ENCODE measurements at regions not wholly inside any gene's neighbourhood (a gene's known extent, or its start where the extent isn't known, plus 50 kb on each side); places are given as distances from the start of the nearest gene placed in this dataset.

DNA sequence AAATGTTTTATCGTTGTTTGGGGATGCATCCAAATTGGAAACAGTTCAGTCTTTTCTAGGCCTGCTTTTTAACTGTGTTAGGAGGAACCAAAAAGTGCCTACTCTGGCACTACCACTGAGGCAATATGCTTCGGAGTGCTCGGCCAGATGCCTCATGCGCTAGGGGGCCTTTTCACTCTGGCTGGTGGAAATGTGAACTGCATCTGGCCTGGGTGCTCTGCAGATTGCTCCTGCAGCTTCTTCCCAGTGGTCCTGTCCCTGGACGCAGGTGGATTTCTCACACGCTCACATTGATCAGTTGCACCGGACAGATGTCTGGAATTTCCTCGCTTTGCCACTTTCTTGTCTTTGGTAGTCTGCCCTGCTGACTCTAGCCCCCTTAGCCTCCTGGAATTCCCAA is 330.2 kb upstream of the FMN2 start:
- Histone ChIP-seq H3K4me1 (ENCODE audit: control insufficient read depth, insufficient read depth, low read length) (no peaks in the 10 kb centered on the region), H3K27me3 (replicated peaks; ENCODE audit: control insufficient read depth, insufficient read depth, low read length) (peaks cover 7% of the 10 kb centered on the region), H3K4me3 (ENCODE audit: low read length) (no peak overlapping the region), H3K36me3 (ENCODE audit: control insufficient read depth, insufficient read depth, low read length, severe bottlenecking) (no peaks in the 10 kb centered on the region), H3K9me3 (ENCODE audit: control insufficient read depth, low read length) (no peaks in the 10 kb centered on the region), H3K9ac (ENCODE audit: low read length) (no peak overlapping the region)
- no peak for DNase-seq (ENCODE audit: low read depth)

DNA sequence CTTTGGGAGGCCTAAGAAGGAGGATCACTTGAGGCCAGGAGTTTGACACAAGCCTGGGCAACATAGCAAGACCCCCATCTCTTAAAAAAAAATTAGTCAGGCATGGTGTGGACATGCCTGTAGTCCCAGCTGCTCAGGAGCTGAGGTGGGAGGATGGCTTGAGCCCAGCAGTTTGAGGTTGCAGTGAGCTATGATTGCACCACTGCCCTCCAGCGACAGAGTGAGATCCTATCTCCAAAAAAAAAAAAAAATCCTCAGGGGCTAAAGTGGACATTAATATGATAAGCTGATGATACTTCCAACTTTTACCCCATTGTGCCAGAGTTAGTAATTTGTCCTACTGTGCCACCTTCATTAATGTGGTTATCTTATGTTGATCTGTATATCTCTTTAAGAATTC is 327.8 kb upstream of the FMN2 start:
- Histone ChIP-seq H3K4me3 (ENCODE audit: low read length) (no peak overlapping the region), H3K36me3 (ENCODE audit: control insufficient read depth, insufficient read depth, low read length, severe bottlenecking) (no peaks in the 10 kb centered on the region), H3K4me1 (ENCODE audit: control insufficient read depth, insufficient read depth, low read length) (no peaks in the 10 kb centered on the region), H3K27me3 (replicated peaks; ENCODE audit: control insufficient read depth, insufficient read depth, low read length) (peaks cover 7% of the 10 kb centered on the region), H3K9ac (ENCODE audit: low read length) (no peak overlapping the region), H3K9me3 (ENCODE audit: control insufficient read depth, low read length) (no peaks in the 10 kb centered on the region)
- DNase-seq (ENCODE audit: low read depth) = no peak

DNA sequence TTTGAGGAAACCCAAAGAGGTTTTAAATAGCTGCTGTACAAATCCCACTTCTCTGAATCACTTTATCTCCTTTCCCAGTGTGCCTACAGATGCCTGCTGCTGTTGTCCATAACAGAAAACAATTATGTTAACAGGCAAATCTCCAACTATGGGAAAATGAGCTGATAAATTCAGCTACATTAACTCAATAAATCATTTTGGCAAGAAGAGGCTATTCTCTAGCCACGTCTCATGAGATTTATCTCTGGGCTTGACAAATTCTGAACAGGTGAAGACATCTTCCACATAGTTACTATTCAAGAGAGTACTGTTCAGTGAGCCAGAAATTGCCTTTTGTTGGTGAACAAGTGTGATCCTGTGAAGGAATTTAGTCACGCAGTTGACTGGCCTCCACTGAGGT is 327.1 kb upstream of the FMN2 start:
- DNase-seq (ENCODE audit: low read depth) = no peak
- Histone ChIP-seq H3K36me3 (ENCODE audit: control insufficient read depth, insufficient read depth, low read length, severe bottlenecking) (no peaks in the 10 kb centered on the region), H3K4me1 (ENCODE audit: control insufficient read depth, insufficient read depth, low read length) (no peaks in the 10 kb centered on the region), H3K9ac (ENCODE audit: low read length) (no peak overlapping the region), H3K27me3 (replicated peaks; ENCODE audit: control insufficient read depth, insufficient read depth, low read length) (peaks cover 7% of the 10 kb centered on the region), H3K9me3 (ENCODE audit: control insufficient read depth, low read length) (no peaks in the 10 kb centered on the region), H3K4me3 (ENCODE audit: low read length) (no peak overlapping the region)

DNA sequence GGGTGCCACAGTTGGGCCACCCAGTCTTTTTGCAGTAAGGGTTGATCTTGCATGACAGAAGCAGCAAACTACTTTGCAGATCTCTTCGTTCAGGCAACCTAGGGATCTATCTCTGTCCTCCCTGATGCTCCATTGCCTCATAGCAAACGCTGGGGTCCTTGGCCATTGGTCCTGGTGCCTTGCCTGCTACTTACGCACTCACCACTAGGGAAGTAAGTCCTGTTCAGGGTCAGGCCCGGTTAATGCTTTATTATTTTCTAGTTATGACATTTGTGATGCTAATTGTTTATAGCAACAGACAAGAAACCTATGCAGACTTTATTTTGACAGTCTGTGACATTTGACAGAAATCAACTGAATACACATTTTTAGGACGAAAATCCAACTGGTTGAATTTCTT is 326.5 kb upstream of the FMN2 start:
- Histone ChIP-seq H3K36me3 (ENCODE audit: control insufficient read depth, insufficient read depth, low read length, severe bottlenecking) (no peaks in the 10 kb centered on the region), H3K4me1 (ENCODE audit: control insufficient read depth, insufficient read depth, low read length) (no peaks in the 10 kb centered on the region), H3K9me3 (ENCODE audit: control insufficient read depth, low read length) (no peaks in the 10 kb centered on the region), H3K27me3 (replicated peaks; ENCODE audit: control insufficient read depth, insufficient read depth, low read length) (peaks cover 7% of the 10 kb centered on the region), H3K4me3 (ENCODE audit: low read length) (no peak overlapping the region), H3K9ac (ENCODE audit: low read length) (no peak overlapping the region)
- DNase-seq (ENCODE audit: low read depth) = no peak

DNA sequence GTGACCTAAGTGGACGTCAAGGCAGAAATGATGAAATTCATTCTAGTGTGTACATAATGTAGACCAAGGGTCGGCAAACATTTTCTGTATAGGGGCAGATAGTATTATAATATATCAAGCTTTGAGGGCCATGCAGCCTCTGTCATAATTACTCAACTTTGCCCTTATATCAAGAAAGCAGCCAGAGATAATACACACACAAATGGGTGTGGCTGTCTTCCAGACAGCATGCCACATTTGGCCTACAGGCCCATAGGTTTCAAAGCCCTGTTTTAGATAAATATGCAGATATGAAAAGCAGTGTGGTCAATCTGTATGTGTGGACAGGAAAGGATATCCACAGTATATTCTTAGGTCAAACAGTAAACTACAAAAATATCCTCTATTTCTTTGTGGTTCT is 320.1 kb upstream of the FMN2 start:
- H3K36me3 ChIP-seq (ENCODE audit: control insufficient read depth, insufficient read depth, low read length, severe bottlenecking) = no peaks in the 10 kb centered on the region

DNA sequence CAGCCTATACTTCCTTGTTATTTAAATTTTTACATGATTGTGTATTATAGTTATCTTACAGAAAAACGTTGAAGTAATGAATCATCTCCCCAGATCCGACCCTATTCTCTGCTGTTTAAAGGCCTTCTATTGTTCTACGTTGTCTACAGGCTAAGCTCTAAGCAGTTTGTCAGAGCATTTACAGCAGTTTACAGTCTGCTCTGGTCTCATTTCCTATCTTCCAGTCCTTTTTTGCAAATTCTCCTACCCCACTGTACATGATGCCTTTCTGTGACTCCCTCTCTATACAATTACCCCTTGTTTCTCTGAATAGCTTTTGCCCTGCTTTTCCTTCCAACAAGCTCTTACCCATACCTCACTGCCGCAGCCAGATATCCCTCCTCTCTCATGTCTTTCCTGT is 319.2 kb upstream of the FMN2 start:
- no peak overlapping the region for H3K9ac ChIP-seq (ENCODE audit: low read length)
- no peaks in the 10 kb centered on the region for H3K4me1 ChIP-seq (ENCODE audit: control insufficient read depth, insufficient read depth, low read length)
- no peak for DNase-seq (ENCODE audit: low read depth)
- H3K36me3 ChIP-seq (ENCODE audit: control insufficient read depth, insufficient read depth, low read length, severe bottlenecking) = no peaks in the 10 kb centered on the region
- H3K9me3 ChIP-seq (ENCODE audit: control insufficient read depth, low read length) = no peaks in the 10 kb centered on the region
- H3K27me3 ChIP-seq (replicated peaks; ENCODE audit: control insufficient read depth, insufficient read depth, low read length) = no peaks in the 10 kb centered on the region
- no peak overlapping the region for H3K4me3 ChIP-seq (ENCODE audit: low read length)

More for the DNA sequence above, 320.1 kb upstream of the FMN2 start:
- Histone ChIP-seq H3K27me3 (replicated peaks; ENCODE audit: control insufficient read depth, insufficient read depth, low read length) (no peaks in the 10 kb centered on the region), H3K4me1 (ENCODE audit: control insufficient read depth, insufficient read depth, low read length) (no peaks in the 10 kb centered on the region), H3K9ac (ENCODE audit: low read length) (no peak overlapping the region), H3K4me3 (ENCODE audit: low read length) (no peak overlapping the region), H3K9me3 (ENCODE audit: control insufficient read depth, low read length) (no peaks in the 10 kb centered on the region)
- DNase-seq (ENCODE audit: low read depth) = no peak

DNA sequence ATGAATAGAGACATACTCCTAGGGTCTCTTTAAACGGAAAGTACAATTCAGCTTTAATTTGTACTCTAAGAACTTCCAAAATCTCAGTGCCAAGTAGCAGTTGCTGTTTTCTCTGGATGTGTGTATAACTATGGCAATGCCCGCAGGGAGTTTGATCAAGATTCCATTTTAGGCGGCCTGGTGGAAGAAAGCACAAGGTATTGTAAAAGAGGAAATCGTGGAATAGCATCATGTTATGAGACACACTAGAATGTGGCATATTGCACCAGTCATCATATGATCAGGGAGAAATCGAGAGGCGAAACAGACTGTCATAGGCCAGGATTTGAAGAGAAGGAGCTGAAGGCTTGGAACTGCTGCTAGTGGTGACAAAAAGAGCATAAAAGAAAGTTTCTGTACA is 316.2 kb upstream of the FMN2 start:
- H3K4me1 ChIP-seq (ENCODE audit: control insufficient read depth, insufficient read depth, low read length) = no peaks in the 10 kb centered on the region
- H3K4me3 ChIP-seq (ENCODE audit: low read length) = no peak overlapping the region
- DNase-seq (ENCODE audit: low read depth) = no peak
- H3K36me3 ChIP-seq (ENCODE audit: control insufficient read depth, insufficient read depth, low read length, severe bottlenecking) = no peaks in the 10 kb centered on the region
- H3K9ac ChIP-seq (ENCODE audit: low read length) = no peak overlapping the region
- H3K27me3 ChIP-seq (replicated peaks; ENCODE audit: control insufficient read depth, insufficient read depth, low read length) = no peaks in the 10 kb centered on the region
- H3K9me3 ChIP-seq (ENCODE audit: control insufficient read depth, low read length) = no peaks in the 10 kb centered on the region

DNA sequence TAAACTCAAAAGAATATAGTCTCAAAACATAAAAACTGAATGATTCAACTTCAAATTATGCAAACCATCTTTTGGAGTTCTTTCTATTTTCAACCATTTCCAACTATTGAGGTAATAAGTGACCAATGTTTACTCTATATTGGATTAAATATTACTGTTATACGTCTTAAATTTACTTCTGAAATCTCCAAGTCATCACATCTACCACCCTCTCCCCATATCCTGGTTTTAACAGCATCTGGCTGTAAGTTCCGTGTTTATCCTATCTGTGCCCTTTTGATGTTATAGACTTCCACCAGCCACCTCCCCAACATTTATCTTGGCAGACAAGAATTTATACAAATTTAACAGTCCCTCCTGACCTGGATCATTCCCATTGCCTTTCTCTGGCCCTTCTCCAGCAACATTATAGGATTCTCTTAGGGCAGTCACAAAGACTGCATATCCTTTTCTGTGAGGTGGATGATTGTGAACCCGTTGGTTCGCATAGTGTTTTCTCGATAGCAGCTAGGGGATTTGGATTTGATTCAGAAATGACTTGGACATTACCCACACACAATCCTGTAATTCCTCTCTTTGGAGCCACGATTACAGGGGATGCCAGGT is 313.4 kb upstream of the FMN2 start:
- peaks cover 5% of the 10 kb centered on the region for H3K9me3 ChIP-seq (ENCODE audit: control insufficient read depth, low read length)

DNA sequence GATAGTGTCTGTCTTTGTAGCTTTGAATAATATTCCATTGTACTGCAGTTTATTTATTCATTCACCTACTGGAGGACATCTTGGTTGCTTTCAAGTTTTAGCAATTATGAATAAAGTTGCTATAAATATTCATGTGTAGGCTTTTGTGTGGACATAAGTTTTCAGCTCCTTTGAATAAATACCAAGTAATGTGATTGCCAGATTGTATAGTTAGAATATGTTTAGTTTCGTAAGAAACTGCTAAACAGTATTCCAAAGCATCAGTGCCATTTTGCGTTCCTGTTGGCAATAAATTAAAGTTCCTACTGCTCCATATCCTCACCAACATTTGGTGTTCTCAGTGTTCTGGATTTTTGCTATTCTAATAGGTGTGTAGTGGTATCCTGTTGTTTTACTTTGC is 311.7 kb upstream of the FMN2 start:
- H3K4me1 ChIP-seq (ENCODE audit: control insufficient read depth, insufficient read depth, low read length) = no peaks in the 10 kb centered on the region
- DNase-seq (ENCODE audit: low read depth) = no peak
- H3K36me3 ChIP-seq (ENCODE audit: control insufficient read depth, insufficient read depth, low read length, severe bottlenecking) = no peaks in the 10 kb centered on the region
- no peaks in the 10 kb centered on the region for H3K27me3 ChIP-seq (replicated peaks; ENCODE audit: control insufficient read depth, insufficient read depth, low read length)
- H3K9ac ChIP-seq (ENCODE audit: low read length) = no peak overlapping the region
- H3K4me3 ChIP-seq (ENCODE audit: low read length) = no peak overlapping the region
- peaks cover 5% of the 10 kb centered on the region for H3K9me3 ChIP-seq (ENCODE audit: control insufficient read depth, low read length)

More for the DNA sequence above, 313.4 kb upstream of the FMN2 start:
- Histone ChIP-seq H3K4me1 (ENCODE audit: control insufficient read depth, insufficient read depth, low read length) (no peaks in the 10 kb centered on the region), H3K4me3 (ENCODE audit: low read length) (no peak overlapping the region), H3K9ac (ENCODE audit: low read length) (no peak overlapping the region), H3K27me3 (replicated peaks; ENCODE audit: control insufficient read depth, insufficient read depth, low read length) (no peaks in the 10 kb centered on the region), H3K36me3 (ENCODE audit: control insufficient read depth, insufficient read depth, low read length, severe bottlenecking) (no peaks in the 10 kb centered on the region)
- no peak for DNase-seq (ENCODE audit: low read depth)

DNA sequence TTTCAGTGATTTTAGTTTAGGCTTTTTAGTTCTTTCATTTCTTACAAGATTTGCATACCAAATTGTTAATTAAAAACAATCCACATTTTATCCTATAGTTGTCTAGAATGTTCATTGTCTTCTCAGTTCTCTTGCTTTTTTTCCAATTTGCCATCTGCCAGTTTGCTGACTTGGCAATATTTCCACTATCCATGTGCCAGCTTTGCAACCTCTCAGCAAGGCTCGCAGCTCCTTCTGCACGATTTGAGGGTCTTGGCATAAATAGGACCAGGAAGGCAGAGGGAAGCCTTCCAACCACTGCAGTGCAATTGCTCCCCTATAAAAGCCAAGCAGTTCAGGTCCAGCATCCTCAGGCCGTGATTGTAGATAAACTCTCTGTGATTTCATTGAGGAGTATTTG is 306.8 kb upstream of the FMN2 start:
- no peak for DNase-seq (ENCODE audit: low read depth)
- Histone ChIP-seq H3K4me1 (ENCODE audit: control insufficient read depth, insufficient read depth, low read length) (no peaks in the 10 kb centered on the region), H3K4me3 (ENCODE audit: low read length) (no peak overlapping the region), H3K9me3 (ENCODE audit: control insufficient read depth, low read length) (peaks cover 5% of the 10 kb centered on the region), H3K9ac (ENCODE audit: low read length) (no peak overlapping the region), H3K27me3 (replicated peaks; ENCODE audit: control insufficient read depth, insufficient read depth, low read length) (peaks cover 9% of the 10 kb centered on the region), H3K36me3 (ENCODE audit: control insufficient read depth, insufficient read depth, low read length, severe bottlenecking) (no peaks in the 10 kb centered on the region)

DNA sequence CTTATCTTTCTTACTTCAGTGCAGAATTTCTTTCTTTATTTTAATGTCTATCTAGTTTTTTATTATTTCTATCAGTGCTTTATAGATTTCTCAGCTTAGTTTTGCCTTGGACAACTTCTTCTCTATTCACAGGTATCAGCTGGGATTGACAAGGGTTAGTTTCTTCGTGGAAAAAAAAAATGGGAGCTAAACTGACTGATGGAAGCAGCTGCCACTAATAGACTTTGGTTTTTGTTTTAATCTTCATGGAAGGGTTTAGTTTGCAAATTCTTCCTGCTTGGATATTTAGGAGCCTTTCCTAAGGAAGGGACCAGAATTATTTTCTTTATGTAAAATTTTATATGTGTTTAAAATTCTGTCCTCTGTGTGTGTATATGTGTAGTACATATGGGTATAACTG is 306.1 kb upstream of the FMN2 start:
- H3K9me3 ChIP-seq (ENCODE audit: control insufficient read depth, low read length) = peaks cover 5% of the 10 kb centered on the region
- DNase-seq (ENCODE audit: low read depth) = no peak
- H3K9ac ChIP-seq (ENCODE audit: low read length) = no peak overlapping the region
- no peak overlapping the region for H3K4me3 ChIP-seq (ENCODE audit: low read length)
- peaks cover 9% of the 10 kb centered on the region for H3K27me3 ChIP-seq (replicated peaks; ENCODE audit: control insufficient read depth, insufficient read depth, low read length)
- no peaks in the 10 kb centered on the region for H3K4me1 ChIP-seq (ENCODE audit: control insufficient read depth, insufficient read depth, low read length)
- H3K36me3 ChIP-seq (ENCODE audit: control insufficient read depth, insufficient read depth, low read length, severe bottlenecking) = no peaks in the 10 kb centered on the region

DNA sequence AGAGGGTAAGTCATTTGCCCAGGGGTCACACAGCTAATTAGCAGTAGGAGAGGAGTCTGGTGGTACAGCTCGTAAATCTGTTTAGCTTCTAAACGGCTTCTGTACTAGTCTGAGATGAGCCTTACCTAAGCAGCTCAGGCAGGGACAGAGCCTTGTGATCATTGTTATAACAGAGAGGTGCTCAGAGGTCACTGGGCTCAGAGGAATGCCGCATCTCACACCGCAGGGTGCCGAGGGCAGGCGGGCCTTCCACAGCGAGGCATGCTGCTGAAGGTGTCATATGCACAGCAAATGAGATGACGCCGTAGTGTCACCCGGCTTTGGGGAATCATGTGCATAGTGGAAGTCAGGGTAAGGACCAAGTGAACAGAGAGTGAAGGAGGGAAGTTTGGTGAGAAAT is 305.2 kb upstream of the FMN2 start:
- Histone ChIP-seq H3K9ac (ENCODE audit: low read length) (no peak overlapping the region), H3K36me3 (ENCODE audit: control insufficient read depth, insufficient read depth, low read length, severe bottlenecking) (no peaks in the 10 kb centered on the region), H3K4me1 (ENCODE audit: control insufficient read depth, insufficient read depth, low read length) (no peaks in the 10 kb centered on the region), H3K27me3 (replicated peaks; ENCODE audit: control insufficient read depth, insufficient read depth, low read length) (peaks cover 12% of the 10 kb centered on the region), H3K9me3 (ENCODE audit: control insufficient read depth, low read length) (peaks cover 3% of the 10 kb centered on the region), H3K4me3 (ENCODE audit: low read length) (no peak overlapping the region)
- no peak for DNase-seq (ENCODE audit: low read depth)

Measured in adipocyte (in vitro differentiated cells).